KG1 (cell line): ENCODE measurements at regions not wholly inside any gene's neighbourhood (a gene's known extent, or its start where the extent isn't known, plus 50 kb on each side); places are given as distances from the start of the nearest gene placed in this dataset.

Experiments used
- DNase-seq: peaks from one replicate; lab custom pipeline; 2025; lab: John Stamatoyannopoulos, UW

- no peak for DNase-seq
Measured at GRCh38 chr7:132672200-132672990, 96.1 kb upstream of the PLXNA4 start.

GRCh38 chr7:132666774-132667172 is 90.5 kb upstream of the PLXNA4 start:
- DNase-seq: no peak

GRCh38 chr7:132666071-132666773 is 90.0 kb upstream of the PLXNA4 start:
- no peak for DNase-seq

- DNase-seq: no peak
Measured at GRCh38 chr7:132656846-132657776, 80.8 kb upstream of the PLXNA4 start.

GRCh38 chr7:132656341-132656740 is 80.1 kb upstream of the PLXNA4 start:
- no peak for DNase-seq

GRCh38 chr7:132655131-132655727 is 79.0 kb upstream of the PLXNA4 start:
- DNase-seq: peak; percentile 51

GRCh38 chr7:132654150-132654549 is 77.9 kb upstream of the PLXNA4 start:
- no peak for DNase-seq

- no peak for DNase-seq
Measured at GRCh38 chr7:132653366-132653930, 77.2 kb upstream of the PLXNA4 start.

- DNase-seq: no peak
Measured at GRCh38 chr7:132652507-132652906, 76.2 kb upstream of the PLXNA4 start.

- no peak for DNase-seq
Measured at GRCh38 chr7:132650498-132650897, 74.2 kb upstream of the PLXNA4 start.

- no peak for DNase-seq
Measured at GRCh38 chr7:132647311-132647710, 71.0 kb upstream of the PLXNA4 start.

GRCh38 chr7:132646052-132646451 is 69.8 kb upstream of the PLXNA4 start:
- no peak for DNase-seq

GRCh38 chr7:132643302-132643701 is 67.0 kb upstream of the PLXNA4 start:
- no peak for DNase-seq

GRCh38 chr7:132641238-132641637 is 65.0 kb upstream of the PLXNA4 start:
- no peak for DNase-seq

GRCh38 chr7:132639983-132640382 is 63.7 kb upstream of the PLXNA4 start:
- DNase-seq: no peak

- DNase-seq: no peak
Measured at GRCh38 chr7:132638000-132638399, 61.7 kb upstream of the PLXNA4 start.

- no peak for DNase-seq
Measured at GRCh38 chr7:132636581-132636980, 60.3 kb upstream of the PLXNA4 start.

- DNase-seq: no peak
Measured at GRCh38 chr7:132635127-132635526, 58.9 kb upstream of the PLXNA4 start.

- DNase-seq: no peak
Measured at GRCh38 chr7:132630834-132631233, 54.6 kb upstream of the PLXNA4 start.
